ENCODE measurements at regions not wholly inside any gene's neighbourhood (a gene's known extent, or its start where the extent isn't known, plus 50 kb on each side); places are given as distances from the start of the nearest gene placed in this dataset.
"Not testable (repeated sequence)": the region's sequence is repeated elsewhere in the genome, so short reads cannot be mapped to it uniquely, and the experiment has no call there.

DNA sequence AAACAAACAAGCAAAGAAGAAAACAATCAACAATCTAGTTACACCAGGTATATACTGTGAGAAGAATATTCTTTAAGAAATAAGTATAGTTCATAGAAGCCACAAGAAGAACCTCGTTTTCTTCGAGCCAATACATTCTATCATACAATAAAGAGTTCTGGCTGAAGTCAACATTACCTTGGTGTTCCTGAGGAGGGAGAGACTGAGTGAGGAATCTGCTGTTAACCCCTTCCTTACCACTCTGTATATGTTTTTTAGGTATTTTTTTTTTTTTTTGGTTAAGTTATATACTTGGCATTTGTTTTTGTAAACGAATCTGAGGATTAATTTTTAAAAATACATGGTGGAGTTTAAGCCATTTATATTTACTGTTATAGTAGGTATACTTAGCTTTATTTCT lies 412.5 kb downstream of the NUP35 start:
- DNase-seq, result no peak

DNA sequence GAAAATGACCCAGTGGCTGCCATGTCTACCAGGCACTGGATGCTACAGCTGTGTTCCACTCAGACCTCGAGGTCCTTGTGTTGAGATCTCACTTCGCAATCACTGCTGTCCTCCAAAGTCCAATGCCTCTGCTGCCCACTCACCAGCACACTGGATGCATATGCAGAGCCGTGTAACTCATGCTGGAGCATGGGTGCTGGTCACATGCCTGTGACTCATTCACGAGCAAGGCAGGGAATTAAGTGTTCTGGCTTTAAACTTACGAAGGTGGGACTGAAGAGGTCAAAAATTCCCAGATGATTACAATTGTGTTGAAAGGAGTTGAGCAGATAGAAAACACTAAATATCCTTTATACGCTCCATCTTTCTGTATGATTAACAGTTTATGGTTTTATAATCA lies 417.5 kb downstream of the NUP35 start:
- no peak for DNase-seq

DNA sequence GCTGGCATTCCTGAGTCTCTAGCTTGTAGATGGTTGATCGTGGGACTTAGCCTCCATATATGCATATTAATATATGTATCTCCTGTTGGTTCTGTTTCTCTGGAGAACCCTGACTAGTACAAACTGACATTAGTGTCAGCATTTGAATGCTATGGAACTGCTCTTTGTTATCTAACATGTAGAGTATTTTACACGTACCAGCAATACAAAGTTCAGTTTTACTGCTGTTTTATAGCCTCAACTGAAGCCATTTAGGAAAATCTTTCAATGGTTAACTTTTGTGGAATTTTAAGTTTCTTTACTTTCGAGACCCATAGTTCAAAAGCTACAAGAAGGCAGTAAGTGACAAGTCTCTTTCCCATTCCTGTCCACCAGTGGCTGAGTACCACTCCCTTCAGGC lies 418.4 kb downstream of the NUP35 start:
- DNase-seq, result no peak

DNA sequence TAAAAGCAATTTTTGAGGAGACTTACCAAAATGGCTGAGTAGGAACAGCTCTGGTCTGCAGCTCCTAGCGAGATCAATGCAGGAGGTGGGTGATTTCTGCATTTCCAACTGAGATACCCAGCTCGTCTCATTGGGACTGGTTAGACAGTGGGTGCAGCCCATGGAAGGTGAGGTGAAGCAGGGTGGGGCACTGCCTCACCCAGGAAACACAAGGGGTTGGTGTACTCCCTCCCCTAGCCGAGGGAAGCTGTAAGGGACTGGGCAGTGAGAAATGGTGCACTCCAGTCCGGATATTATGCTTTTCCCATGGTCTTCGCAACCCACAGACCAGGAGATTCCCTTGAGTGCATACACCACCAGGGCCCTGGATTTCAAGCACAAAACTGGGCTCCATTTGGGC lies 419.0 kb downstream of the NUP35 start:
- no peak for DNase-seq

DNA sequence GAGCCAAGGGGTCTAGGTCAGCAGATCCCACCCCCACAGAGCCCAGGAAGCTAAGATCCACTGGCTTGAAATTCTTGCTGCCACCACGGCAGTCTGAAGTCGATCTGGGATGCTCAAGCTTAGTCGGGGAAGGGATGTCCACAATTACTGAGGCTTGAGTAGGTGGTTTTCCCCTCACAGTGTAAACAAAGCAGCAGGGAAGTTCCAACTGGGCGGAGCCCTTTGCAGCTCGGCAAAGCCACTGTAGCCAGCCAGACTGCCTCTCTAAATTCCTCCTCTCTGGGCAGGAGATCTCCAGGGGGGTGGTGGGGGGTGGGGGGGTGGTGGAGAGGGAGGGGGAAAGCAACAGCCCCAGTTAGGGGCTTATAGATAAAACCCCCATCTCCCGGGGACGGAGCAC lies 419.5 kb downstream of the NUP35 start:
- DNase-seq, result no peak

DNA sequence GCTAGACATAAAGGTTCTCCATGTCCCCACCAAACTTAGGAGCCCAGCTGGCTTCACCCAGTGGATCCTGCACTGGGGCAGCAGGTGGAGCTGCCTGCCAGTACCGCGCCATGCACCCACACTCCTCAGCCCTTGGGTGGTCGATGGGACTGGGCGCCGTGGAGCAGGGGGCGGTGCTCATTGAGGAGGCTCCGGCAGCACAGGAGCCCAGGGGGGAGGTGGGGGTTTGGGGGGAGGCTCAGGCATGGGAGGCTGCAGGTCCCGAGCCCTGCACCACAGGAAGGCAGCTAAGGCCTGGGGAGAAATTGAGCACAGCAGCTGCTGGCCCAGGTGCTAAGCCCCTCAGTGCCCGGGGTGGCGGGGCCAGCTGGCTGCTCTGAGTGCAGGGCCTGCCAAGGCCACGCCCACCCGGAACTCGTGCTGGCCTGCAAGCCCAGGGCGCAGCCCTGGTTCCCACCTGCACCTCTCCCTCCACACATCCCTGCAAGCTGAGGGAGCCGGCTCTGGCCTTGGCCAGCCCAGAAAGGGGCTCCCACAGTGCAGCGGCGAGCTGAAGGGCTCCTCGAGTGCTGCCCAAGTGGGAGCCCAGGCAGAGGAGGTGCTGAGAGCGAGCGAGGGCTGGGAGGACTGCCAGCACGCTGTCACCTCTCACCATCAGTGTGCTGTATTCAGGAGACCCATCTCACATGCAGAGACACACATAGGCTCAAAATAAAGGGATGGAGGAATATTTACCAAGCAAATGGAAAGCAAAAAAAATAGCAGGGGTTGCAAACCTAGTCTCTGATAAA lies 422.5 kb downstream of the NUP35 start:
- not testable (repeated sequence) for DNase-seq

DNA sequence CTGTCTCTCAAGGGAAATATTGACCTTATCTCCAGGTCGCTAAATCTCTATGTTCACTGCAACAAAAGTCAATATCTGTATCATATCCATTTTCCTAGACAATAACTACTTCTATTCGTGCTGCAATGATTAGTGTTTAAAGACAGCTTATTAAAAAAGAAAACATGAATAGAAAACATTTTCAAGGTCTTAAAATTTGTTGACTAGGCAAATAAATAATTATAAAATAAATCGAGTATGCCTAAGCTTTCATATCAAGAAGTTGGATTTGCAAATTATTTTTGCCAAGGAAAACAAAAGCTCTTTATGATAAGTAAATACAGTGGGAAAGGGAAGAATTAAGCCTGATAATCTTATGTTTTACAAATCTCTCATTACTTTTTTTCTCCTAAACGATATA lies 428.5 kb downstream of the NUP35 start:
- DNase-seq, result no peak

DNA sequence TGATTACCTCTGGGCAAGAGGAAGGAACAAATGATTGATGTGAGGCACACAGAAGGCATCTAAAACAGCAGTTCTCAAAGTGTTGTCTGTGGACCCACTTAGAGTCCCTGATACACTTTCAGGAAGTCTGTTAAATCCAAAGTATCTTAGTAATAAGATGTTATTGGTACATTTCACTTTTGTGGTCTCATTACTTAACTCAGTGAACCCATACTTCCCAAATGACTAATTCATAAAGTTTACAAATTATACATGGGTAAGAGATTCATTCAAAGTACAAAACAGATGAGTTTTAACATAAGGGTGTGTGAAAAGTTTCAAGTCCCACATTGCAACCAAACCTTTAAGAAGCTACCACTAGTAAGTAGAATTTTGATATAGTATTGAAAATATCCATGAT lies 440.5 kb downstream of the NUP35 start:
- DNase-seq, result no peak

DNA sequence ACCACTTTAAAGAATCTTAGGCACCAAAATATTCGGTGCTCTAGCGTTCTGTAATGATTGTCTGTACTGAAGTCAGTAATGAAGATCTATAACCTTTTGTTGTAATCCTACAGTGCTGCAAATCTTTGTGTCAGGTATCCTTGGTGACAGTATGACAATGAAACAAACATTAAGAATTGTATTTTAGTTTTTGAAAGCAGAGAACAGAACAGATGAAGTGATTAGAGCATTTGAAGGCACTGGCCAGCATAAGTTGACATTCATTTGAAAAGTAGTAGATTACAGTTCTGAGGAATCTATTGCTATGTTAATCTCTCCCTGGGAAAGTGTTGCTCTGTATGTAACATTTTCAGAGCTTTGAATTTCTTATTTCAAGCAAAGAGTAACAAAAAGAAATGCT lies 451.2 kb downstream of the NUP35 start:
- DNase-seq, result no peak

DNA sequence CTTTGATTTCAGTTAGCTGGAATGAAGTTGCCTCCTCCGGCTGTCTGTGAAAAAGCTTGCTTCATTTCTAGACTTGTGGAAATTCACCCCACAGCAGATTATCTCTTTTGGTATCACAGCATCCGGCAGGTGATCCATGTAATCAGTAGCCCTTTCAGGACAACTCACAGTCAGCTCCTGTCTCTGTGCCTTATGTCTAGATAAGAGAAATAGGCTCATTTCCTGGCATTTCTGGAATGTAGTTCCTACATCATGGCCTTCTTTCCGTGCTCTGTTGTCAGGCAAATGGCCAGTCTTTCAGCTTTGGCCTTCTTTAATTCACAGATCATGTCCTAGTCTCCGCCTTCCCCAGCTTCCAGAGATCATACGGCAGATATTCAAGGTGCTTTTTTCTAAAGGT lies 455.4 kb downstream of the NUP35 start:
- no peak for DNase-seq

DNA sequence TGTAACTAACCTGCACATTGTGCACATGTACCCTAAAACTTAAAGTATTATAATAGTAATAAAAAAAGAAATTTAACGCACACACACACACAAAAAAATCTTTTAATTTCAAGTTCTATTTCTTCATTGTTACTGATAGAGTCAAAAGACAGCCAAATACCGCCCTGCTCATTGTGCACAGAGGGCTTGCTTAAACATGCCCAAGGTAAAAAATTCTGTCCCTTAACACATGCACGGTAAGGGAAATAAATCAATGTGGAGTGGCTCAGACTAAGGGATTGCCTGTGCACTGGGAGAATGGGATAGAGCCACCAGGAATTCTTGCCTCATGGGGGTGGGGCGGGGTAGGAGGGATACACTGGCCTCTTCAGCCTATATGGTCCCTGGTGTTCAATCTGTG lies 468.0 kb downstream of the NUP35 start:
- DNase-seq, result no peak

DNA sequence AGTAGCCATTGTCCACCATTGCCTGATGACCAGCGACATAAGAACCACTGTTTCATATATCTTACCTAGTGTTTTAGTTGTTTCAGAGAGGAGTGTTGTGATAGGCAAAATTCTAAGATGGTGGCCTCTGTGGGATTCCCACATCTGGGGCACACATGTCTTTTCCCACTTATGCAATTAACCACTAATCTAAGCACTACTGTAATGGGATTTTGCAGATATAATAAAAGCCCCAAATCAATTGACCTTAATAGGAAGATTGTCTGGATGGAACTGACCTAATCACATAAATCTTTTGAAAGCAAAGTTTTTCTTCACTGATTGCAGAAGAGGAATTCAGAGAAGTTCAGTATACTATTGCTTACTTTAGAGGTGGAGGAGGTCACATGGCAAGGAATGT lies 469.9 kb downstream of the NUP35 start:
- no peak for DNase-seq

DNA sequence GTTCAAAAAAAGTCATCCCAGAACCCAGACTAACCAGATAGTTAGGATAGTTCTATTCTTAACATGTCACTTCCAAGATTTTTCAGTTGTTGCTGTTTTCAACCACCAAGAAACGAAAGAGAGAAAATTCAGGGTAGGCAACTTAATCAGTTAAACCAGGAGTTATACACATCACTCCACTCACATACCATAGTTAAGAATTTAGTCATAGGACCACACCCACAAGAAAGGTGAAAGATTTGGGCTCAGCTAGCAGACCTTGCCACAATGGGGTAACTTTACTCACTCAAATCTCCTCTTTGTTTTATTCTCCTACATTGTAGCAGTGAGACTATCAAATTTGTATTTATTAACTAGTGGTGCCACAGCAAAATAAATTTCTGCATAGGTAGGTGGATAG lies 473.6 kb downstream of the NUP35 start:
- no peak for DNase-seq

DNA sequence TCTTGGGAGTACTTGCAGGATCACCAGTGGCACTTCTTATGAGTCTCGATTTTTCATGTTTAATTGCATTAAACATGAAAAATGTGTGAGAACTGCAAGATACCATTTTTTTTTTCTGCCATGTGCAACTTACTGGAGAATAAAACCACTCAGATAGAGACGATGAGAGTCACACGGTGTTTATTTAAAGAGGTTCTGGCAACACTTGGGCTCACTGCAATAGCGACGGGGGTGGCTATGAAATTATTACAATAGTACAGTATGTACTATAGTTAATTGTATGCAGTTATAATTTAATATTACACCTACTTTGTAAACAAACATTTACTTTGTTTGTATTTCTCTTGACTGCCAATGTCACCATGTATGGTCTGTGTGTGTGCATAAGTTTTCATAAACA lies 479.8 kb downstream of the NUP35 start:
- no peak for DNase-seq

DNA sequence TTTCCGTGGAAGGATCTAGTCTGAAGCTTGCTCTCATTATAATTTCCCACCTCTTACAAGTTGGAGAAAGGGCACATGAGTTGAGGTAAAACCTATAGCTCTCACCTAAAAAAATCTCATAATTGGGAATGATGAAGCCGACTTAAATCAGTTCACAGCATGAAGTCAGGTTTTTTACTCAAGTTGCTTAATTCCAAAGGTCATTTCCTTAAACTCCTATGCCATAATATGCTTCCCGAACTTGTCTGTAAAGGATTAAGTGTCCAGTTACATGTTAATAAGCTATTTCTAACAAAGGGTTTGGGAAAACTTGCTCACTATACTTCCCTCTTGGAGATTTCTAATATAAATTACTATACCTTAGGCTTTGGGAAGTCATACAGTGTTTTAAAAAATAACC lies 481.2 kb downstream of the NUP35 start:
- DNase-seq, result no peak

DNA sequence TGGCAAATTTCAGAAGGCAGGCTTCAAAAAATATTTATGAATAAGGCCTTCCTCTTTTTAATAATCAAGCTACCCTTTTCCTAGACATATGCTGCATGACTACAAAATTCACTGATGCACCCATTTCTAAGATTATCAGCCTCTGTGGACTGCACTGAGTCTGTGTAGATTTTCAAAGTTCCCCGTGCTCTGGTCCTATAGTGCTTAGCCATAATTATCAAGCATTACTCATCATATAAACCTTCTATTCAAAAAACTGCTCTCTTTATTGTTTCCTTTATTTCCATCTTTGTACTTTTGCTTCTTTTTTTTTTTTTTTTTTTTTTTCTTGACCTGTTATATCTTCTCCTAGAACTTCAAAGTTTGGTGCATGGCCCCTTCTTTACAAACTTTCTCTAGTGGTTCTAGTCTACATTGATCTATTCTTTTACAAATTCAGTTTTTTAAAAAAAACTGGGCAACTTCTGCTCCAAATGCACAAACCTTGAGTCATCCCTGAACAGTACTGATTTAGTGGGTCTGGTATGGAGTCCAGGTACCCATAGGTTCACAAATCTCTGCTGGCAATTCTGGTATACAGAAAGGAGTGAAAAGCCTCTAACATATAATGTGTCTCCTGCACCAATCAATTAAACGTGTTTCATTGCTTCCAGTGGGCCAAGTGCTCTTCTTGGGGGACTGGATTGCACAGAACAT lies 481.9 kb downstream of the NUP35 start:
- no peak for DNase-seq

DNA sequence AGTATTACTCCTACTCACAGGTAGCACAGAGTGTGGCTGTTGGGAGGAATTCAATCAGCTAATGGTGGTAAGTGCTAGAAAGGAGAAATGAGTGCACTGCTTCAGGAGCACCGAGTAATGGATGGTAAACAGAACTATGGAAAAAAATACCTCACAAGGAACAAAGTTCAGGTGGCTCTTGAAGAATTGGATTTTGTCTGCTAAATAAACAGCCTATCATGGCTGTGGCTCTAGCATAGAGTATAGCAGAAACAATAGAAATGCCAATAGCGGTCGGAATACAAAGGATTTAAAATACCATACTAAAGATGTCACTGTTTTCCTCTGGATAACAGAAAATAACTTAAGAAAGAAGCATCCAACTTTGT lies 482.5 kb downstream of the NUP35 start:
- no peak for DNase-seq

DNA sequence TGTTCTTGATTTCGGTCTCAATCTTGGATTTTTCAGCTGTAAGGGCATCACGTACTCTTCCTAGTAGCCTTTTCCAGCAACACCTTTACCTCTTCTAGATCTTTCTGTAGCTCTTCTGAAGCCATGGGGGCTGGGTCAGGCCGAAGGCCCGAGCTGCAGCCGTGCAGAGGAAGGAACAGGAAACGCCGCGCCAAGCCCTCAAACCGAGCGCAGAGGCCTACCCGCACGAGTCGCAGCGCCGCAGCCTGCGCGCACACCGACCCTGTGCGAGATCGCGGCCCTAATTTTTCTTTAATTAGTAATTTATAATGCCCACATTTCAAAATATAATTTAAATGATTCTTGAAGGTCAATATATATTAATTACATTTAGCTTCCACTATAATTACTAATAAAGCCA lies 483.8 kb downstream of the NUP35 start:
- no peak for DNase-seq

DNA sequence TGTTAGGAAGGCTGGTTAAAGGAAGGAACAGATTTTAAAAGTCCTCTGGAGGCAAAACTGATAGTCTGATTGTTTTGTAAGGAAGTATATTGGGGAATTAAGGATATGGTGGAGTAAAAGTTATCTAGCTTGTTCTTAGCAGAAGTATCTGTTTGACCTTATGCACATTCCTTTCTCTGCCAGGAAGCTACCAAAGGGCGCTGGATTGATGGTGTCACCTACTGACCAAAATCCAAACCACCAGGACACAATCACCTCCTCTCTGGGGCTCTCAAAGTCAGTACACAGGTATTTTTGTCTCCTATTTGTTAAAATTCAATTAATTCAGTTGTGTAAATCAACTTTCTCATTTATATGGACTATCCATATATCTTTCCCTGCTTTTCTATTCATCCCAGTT lies 484.5 kb downstream of the NUP35 start:
- no peak for DNase-seq

DNA sequence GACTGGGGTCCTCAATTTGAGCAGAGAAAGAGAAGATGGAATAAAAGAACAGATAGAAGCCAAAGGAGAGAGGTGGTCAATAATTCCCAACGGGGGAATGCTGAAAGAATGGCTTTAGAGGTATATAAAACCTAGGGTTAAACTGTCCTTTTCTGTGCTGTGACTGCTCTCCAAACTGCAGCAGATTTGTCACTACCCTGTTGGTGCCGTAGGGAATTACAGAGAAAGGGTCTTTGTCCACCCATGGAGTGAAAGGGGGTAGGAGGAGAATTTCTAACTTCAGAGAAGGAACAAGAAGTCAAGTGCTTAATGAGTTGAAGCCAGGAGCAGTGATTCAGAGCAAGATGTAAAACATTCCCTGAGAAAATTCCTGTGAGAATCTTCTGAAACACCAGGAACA lies 486.5 kb downstream of the NUP35 start:
- DNase-seq, result no peak

DNA sequence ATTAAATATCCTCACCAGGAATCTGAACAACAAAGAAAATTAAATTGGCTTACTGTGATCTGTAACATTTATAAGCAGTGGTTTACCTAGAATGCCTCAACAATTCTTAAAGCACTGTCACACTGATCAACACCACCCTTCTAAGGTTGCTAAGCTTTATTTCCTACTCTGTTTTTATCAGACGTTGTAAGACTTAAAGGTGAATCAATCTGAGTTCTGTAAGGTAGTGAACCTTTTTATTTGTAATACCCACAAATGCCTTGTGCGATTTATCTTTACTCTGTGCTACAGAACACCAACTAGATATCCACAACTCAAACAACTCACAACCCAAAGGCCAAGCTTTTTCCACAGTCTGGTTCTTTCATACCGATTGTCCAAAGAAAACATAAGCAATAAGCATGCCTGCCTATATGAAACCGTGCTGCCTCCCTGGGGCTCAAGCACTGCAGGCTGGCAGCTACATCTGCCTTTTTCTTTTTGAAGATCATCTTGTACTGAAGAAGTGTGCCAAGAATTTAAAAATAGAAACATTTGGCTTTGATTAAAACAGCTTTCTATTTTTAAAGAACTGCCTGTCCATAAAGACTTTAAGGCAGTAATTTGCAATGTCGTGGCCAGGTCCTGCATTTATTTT lies 490.7 kb downstream of the NUP35 start:
- no peak for DNase-seq

DNA sequence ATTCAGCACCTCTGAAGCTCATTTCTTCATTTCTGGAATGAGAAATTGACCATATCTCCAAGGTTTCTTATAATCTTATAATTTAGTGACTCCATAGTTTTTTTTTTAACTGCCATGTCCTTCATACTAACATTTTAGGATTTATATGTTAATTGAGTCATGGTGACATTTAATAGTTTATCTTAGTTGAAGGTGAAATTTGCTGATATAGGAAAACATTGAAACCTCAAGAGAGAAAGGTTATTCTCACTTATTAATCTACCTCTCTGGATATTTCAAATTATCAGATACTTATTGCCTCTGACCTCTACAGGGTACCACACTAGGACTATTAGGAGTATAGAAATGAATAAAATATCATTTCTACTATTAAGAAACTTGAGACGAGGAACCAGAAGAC lies 499.0 kb downstream of the NUP35 start:
- DNase-seq, result no peak

DNA sequence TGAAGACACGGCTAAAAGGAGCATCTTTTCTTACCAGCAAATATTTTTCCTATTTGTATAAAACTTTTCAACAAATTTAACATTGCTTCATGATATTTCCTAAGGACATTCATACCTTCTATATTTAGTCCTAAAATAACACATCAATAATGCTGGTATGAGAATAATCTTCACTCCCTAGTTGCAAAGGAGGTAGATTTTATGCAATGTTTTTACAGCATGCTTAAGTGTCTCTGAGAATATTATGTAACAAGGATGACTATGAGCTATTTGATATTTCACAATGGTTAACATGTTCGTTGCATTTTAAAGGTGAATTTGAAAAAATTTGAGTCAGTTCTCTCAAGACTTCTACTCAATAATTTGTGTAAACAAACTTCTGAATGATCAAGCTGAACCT lies 506.7 kb downstream of the NUP35 start:
- DNase-seq, result no peak

DNA sequence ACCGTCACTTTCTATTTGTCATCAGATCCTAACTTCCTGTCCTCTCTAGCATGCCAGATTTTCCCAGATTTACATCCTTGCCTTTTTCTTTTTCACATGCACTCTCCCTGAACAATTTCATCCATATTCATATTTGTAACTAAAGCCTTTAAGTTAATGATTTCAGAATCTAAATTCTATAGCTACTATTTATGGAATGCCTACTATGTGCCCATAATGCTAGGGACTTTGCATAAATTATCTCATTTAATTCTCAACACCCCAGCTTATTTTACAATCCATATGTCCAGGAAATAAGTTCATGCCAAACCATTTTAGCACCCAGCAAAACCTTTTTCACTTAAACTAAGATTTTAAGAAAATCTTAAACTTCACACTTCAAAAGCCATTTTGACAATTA lies 531.9 kb downstream of the NUP35 start:
- DNase-seq, result no peak

DNA sequence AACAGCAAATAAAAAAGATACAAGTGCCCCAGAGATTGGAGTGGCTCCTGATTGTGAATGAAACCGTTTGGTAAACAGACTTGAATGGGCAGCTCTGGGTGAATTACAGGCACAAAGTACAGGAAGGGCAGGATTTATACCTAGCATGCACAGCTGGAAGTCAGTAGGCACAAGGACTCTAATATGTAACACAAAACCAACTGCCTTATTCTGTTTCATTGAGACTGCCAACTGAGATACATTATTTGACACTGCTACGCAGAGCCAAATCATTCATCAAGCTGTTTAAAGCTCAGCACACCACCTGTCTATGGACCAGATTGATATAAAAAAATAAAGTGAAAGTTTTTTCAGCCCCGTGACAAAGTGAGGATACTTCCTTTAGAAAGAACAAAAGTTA lies 541.2 kb downstream of the NUP35 start:
- DNase-seq, result no peak
